Neural cell (in vitro differentiated cells): ENCODE measurements at regions not wholly inside any gene's neighbourhood (a gene's known extent, or its start where the extent isn't known, plus 50 kb on each side); places are given as distances from the start of the nearest gene placed in this dataset.

ENCODE experiments used
- EZH2 ChIP-seq: fragments of 200-600, 300-800 bp; shearing (Covaris generic), sonication (generic); IDR thresholded peaks from 2 replicates; pipeline ENCODE4 v1.6.1; 2014; ENCODE audit warnings: antibody characterized with exemption, low read length, borderline replicate concordance, mild to moderate bottlenecking; ENCODE audit not compliant: insufficient read depth, poor library complexity, severe bottlenecking
- TF ChIP-seq, protein P1 (sequence below): fragments of 450-650 bp; IDR thresholded peaks from 2 replicates; pipeline ENCODE4 v1.5.1; 2014; ENCODE audit warnings: antibody characterized with exemption, mild to moderate bottlenecking, moderate library complexity; ENCODE audit not compliant: poor library complexity, severe bottlenecking

DNA sequence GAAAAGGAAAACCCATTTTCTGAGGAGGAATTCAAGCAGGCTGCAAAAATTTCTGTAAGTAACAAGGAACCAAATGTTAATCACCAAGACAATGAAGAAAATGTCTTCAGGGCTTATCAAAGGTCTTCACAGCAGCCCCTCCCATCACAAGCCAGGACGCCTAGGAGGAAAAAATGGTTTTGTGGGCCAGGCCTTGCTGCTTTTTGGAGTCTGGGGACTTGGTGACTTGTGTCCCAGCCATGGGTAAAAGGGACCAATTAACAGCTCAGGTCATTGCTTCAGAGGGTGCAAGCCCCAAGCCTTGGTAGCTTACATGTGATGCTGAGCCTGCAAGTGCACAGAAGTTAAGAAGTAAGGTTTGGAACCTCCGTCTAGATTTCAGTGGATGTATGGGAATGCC, 55.7 kb upstream of the FOXP2 start:
- TF ChIP-seq, protein P1, sequence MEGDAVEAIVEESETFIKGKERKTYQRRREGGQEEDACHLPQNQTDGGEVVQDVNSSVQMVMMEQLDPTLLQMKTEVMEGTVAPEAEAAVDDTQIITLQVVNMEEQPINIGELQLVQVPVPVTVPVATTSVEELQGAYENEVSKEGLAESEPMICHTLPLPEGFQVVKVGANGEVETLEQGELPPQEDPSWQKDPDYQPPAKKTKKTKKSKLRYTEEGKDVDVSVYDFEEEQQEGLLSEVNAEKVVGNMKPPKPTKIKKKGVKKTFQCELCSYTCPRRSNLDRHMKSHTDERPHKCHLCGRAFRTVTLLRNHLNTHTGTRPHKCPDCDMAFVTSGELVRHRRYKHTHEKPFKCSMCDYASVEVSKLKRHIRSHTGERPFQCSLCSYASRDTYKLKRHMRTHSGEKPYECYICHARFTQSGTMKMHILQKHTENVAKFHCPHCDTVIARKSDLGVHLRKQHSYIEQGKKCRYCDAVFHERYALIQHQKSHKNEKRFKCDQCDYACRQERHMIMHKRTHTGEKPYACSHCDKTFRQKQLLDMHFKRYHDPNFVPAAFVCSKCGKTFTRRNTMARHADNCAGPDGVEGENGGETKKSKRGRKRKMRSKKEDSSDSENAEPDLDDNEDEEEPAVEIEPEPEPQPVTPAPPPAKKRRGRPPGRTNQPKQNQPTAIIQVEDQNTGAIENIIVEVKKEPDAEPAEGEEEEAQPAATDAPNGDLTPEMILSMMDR, result no peak
- TF ChIP-seq EZH2, result no peak
